ENCODE measurements at regions not wholly inside any gene's neighbourhood (a gene's known extent, or its start where the extent isn't known, plus 50 kb on each side); places are given as distances from the start of the nearest gene placed in this dataset.

GRCh38 chr22:35480627-35481550, 59.7 kb upstream of the RASD2 start:
- TF ChIP-seq JUND (IDR thresholded peaks at IDR 0.05) (no peak), MXI1 (IDR thresholded peaks at IDR 0.05; ENCODE audit: low read depth, low read length) (no peak), CTCF (IDR thresholded peaks at IDR 0.05) (no peak), RAD21 (IDR thresholded peaks at IDR 0.05; ENCODE audit: low read length) (no peak), YY1 (IDR thresholded peaks at IDR 0.05; ENCODE audit: low read depth) (no peak)

Data from SK-N-SH (cell line).